AG04449 (cell line): ENCODE measurements at regions not wholly inside any gene's neighbourhood (a gene's known extent, or its start where the extent isn't known, plus 50 kb on each side); places are given as distances from the start of the nearest gene placed in this dataset.

Experiments
- CTCF ChIA-PET: fragments of 350-600 bp; formaldehyde crosslinking; extraction: SDS; loops from one replicate; lab custom pipeline; 2021; ENCODE audit warnings: antibody characterized with exemption; lab: Yijun Ruan, JAX
- POLR2A ChIA-PET: fragments of 400-600, 350-600 bp; formaldehyde crosslinking; extraction: SDS; loops from one replicate; lab custom pipeline; 2020; ENCODE audit warnings: antibody characterized with exemption, inconsistent platforms; lab: Yijun Ruan, JAX
- DNase-seq: peaks from one replicate; pipeline ENCODE4 v3.0.0-alpha.2; 2010; ENCODE audit warnings: low read depth, low spot score
- H3K4me3 ChIP-seq: 2 replicates; pipeline ENCODE4 v1.5.1; 2011; ENCODE audit warnings: low read depth, mild to moderate bottlenecking, control low read depth, low read length
- CTCF ChIP-seq: IDR thresholded peaks from one replicate; pipeline ENCODE4 v1.5.1; 2011; ENCODE audit warnings: mild to moderate bottlenecking, moderate library complexity, low read length, control low read depth, inconsistent platforms; ENCODE audit not compliant: insufficient read depth; ENCODE audit errors: missing control alignments

DNA sequence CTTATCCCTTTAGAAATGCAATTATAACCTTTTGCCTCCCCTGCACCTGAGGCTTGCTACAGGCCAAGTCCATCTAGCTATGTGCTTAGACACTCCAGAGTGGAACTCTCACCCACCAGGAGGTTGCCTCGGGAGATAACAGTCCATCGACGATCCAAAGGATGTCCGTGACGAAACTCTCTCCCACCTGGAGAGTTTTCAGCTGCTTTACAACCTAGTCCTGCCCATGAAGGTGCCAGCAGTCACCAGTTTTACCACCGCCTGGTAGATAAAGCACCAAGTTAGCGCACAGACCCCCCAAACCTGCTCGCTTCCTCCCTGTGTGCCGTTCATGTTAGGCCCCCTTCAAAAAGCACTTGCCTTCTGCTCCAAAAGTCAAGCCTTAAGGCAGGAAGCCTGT lies 53.1 kb upstream of the SHISAL1 start:
- CTCF ChIA-PET: interaction anchor here (0.6 kb wide), 1 partner anchor 423 kb away, joined by 3 read pairs; no protein-coding TSS in a partner anchor
- no peak for DNase-seq
- POLR2A ChIA-PET: no interaction called here

GRCh38 chr22:44365191-44365590 lies 52.4 kb upstream of the SHISAL1 start:
- no peak overlapping the region for H3K4me3 ChIP-seq
- DNase-seq: no peak
- TF ChIP-seq CTCF: no peak
- ChIA-PET POLR2A (no interaction called here), CTCF (no interaction called here)

More for the DNA sequence above, 53.1 kb upstream of the SHISAL1 start:
- no peak for TF ChIP-seq CTCF
- H3K4me3 ChIP-seq: no peak overlapping the region

DNA sequence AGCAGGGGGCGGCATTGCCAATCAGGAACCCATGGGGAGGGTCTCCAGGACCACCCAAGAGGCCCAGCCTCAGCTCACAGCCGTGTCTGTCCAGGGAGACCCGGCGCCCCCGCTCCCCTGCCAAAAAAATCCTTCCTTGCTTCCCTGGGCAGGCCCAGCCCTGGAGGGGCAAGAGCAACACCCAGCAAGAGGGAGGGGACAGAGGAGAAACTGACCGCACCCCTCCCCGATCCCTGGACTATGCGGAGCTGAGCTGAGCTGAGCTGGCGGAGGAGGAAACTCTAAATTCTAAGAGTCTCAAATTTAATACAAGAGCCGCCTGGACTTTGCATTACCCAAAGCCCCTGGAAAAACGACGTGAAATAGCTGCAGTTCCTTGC lies 52.0 kb upstream of the SHISAL1 start:
- ChIA-PET POLR2A (no interaction called here), CTCF (no interaction called here)
- TF ChIP-seq CTCF: no peak
- DNase-seq: no peak
- H3K4me3 ChIP-seq: no peak overlapping the region

- no peak for DNase-seq
- POLR2A ChIA-PET: no interaction called here
- CTCF ChIA-PET: no interaction called here
- no peak for TF ChIP-seq CTCF
- H3K4me3 ChIP-seq: no peak overlapping the region
Measured at GRCh38 chr22:44363980-44364750, 51.4 kb upstream of the SHISAL1 start.

DNA sequence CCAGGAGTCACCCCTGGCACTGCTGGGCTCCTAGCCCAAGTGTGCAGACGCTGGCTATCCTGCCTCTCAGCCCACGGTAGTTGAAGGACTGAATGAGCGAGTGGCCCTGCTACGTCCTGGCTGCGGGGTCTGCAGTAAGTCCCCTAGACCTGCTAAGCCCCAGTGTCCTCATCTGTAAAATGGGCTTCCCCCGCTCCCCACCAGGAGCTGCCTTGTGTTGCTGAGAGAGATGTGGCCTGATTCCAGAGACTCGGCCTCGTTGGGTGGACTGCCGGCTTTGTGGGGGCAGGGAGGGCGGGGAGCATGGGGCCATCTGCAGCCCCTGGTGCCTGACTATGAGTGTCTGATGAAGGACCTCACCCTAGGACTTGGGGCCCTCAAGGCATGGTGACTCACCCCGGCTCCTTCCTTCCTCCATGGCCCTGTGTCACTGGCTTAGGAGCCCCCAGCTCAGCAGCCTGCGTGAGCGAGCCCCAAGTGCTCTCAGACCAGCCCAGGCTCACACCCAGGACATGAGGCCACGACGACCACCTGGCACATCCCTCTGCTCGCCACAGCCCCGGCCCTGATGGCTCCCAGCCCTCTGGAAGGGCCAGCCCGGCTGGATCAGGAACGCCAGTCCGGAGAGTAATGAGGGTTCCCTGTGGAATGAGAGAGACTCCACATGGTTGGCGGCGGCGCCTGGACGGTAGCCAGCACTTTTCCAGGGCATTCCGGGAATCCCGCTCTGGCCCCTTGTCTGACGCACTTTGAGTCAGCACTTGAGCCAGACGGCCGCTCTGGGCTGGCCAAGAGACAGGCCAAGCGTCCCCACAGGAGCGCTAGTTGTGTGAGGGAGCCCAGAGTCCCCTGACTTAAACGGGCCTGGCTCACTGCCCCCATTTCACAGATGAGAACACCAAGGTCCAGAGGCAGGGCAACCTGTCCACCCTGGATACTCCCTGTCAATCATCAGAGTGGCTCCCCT lies 50.5 kb upstream of the SHISAL1 start:
- ChIA-PET CTCF (no interaction called here), POLR2A (no interaction called here)
- no peak for TF ChIP-seq CTCF
- DNase-seq: peak; percentile 14
- H3K4me3 ChIP-seq: no peak overlapping the region
